Right lobe of liver (tissue), 6 donors: ENCODE measurements at regions not wholly inside any gene's neighbourhood (a gene's known extent, or its start where the extent isn't known, plus 50 kb on each side); places are given as distances from the start of the nearest gene placed in this dataset.

Experiments used
- ATAC-seq, 4 donors: fragments of 200-7000 bp; cut with Tn5 transposase; one replicate each; pipeline ENCODE4 v1.9.1; 2020; ENCODE audit warnings: mild to moderate bottlenecking in 4 of 4, moderate library complexity in 4 of 4
- DNase-seq, 3 donors: peaks; one replicate each; pipeline ENCODE4 v3.0.0-alpha.2; 2020
- H3K27ac ChIP-seq, 3 donors: fragments of 200-600 bp; one replicate each; pipeline ENCODE4 v1.8.0; 2022
- H3K27me3 ChIP-seq, 2 donors: fragments of 200-600 bp; one replicate each; pipeline ENCODE4 v1.8.0; 2022
- H3K36me3 ChIP-seq, 4 donors: fragments of 200-600 bp; sonication (generic) in 1 of 4; one replicate each; pipeline versions ENCODE4 v1.5.1 to v1.8.0; 2017 to 2022; ENCODE audit warnings: control low read depth in 1 of 4
- H3K4me1 ChIP-seq, 4 donors: fragments of 200-600 bp; sonication (generic) in 1 of 4; one replicate each; pipeline versions ENCODE4 v1.5.1 to v1.8.0; 2017 to 2022; ENCODE audit warnings: control low read depth in 1 of 4
- H3K4me3 ChIP-seq, 3 donors: fragments of 200-600 bp; one replicate each; pipeline ENCODE4 v1.8.0; 2022
- H3K9me3 ChIP-seq, 4 donors: fragments of 200-600 bp; sonication (generic) in 1 of 4; one replicate each; pipeline versions ENCODE4 v1.5.1 to v1.8.0; 2017 to 2022; ENCODE audit warnings: control low read depth in 1 of 4
- CTCF ChIP-seq, 4 donors: fragments of 200-600 bp in 3 of 4; fragments of 450-650 bp in 1 of 4; IDR thresholded peaks; one replicate each; pipeline versions ENCODE4 v1.5.1 to v1.8.0; 2016 to 2022; ENCODE audit warnings: antibody characterized with exemption in 4 of 4, mild to moderate bottlenecking in 2 of 4
- POLR2A ChIP-seq: fragments of 450-650 bp; IDR thresholded peaks from one replicate; pipeline ENCODE4 v1.6.1; 2017; ENCODE audit warnings: antibody characterized with exemption, mild to moderate bottlenecking
- WGBS: methylation state at CpG from one replicate; pipeline ENCODE4 v1.1.6; 2018; ENCODE audit warnings: low coverage, low lambda C conversion rate; ENCODE audit not compliant: insufficient coverage; ENCODE audit errors: missing lambda C conversion rate; 5-methylcytosine and 5-hydroxymethylcytosine counted together
- intact Hi-C, 2 donors: fragments of 100-400 bp; cut with DNase I; formaldehyde crosslinking; loops; one replicate each; pipeline versions ENCODE4 v1.11.2 to v1.14.1; 2022
- donor health status: DM: no; HTN: yes; CAD: no.
- donor health status: DM: no; HTN: no; CAD: no.
- donor health status: DM: no; HTN: no; CAD: no.
- donor health status: DM: no; HTN: yes; CAD: no.
- donor health status: DM: no; HTN: yes; CAD: no.

GRCh38 chr2:171253279-171253678 is 92.6 kb upstream of the TLK1 start:
- 86% methylated on average over 1 of the region's 1 CpG for WGBS
- no peaks in the 10 kb centered on the region for H3K9me3 ChIP-seq
- no peaks in the 10 kb centered on the region for H3K36me3 ChIP-seq
- ATAC-seq (no peak), DNase-seq (no peak)
- H3K4me1 ChIP-seq, result no peaks in the 10 kb centered on the region
- intact Hi-C loops, result no loop called here
- H3K4me3 ChIP-seq, result no peak overlapping the region
- H3K27ac ChIP-seq, result no peak overlapping the region
- no peaks in the 10 kb centered on the region for H3K27me3 ChIP-seq
- no peak for TF ChIP-seq POLR2A
- TF ChIP-seq CTCF (IDR thresholded peaks at IDR 0.05), result no peak

DNA sequence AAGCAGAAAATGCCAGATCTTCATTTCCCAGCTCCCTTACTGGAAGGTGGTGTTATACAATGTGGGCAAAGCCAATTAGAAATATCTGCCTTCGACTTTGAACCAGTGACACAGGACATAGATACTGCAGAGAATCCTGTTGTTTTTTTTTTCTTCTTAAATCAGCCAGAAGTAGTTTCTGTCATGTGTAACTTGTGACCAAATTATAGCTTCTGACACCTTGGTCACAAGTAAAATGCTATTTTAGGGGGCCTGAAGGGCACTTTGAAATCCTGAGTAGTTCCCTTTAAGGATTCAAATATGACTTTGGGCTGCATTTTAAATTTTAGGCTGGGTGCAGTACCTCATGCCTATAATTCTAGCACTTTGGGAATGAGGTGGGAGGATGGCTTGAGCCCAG is 89.0 kb upstream of the TLK1 start:
- H3K27ac ChIP-seq, result no peak overlapping the region
- H3K36me3 ChIP-seq, result no peaks in the 10 kb centered on the region
- no peaks in the 10 kb centered on the region for H3K4me1 ChIP-seq
- WGBS, result 57% methylated on average over 1 of the region's 1 CpG
- H3K9me3 ChIP-seq, result no peaks in the 10 kb centered on the region
- intact Hi-C loops, result no loop called here
- DNase-seq, result no peak
- TF ChIP-seq POLR2A, result no peak
- no peak for TF ChIP-seq CTCF (IDR thresholded peaks at IDR 0.05)
- no peaks in the 10 kb centered on the region for H3K27me3 ChIP-seq
- no peak for ATAC-seq
- no peak overlapping the region for H3K4me3 ChIP-seq

- no peak for TF ChIP-seq POLR2A
- no peak for TF ChIP-seq CTCF (IDR thresholded peaks at IDR 0.05)
- intact Hi-C loops, result no loop called here
- Histone ChIP-seq H3K27me3 (no peaks in the 10 kb centered on the region), H3K27ac (no peak overlapping the region), H3K4me1 (no peaks in the 10 kb centered on the region), H3K4me3 (no peak overlapping the region), H3K36me3 (no peaks in the 10 kb centered on the region), H3K9me3 (no peaks in the 10 kb centered on the region)
- ATAC-seq (peak in 1 of 4 donors; percentile 9), DNase-seq (no peak)
- WGBS, result 62% methylated on average over 8 of the region's 8 CpGs
These were observed 87.3 kb upstream of the TLK1 start for GRCh38 chr2:171247741-171248662.

GRCh38 chr2:171244970-171245782 is 84.5 kb upstream of the TLK1 start:
- H3K9me3 ChIP-seq, result no peaks in the 10 kb centered on the region
- intact Hi-C loops, result no loop called here
- TF ChIP-seq POLR2A (no peak), CTCF (IDR thresholded peaks at IDR 0.05) (peak in 1 of 4 donors; percentile 6)
- H3K4me1 ChIP-seq, result no peaks in the 10 kb centered on the region
- ATAC-seq (no peak), DNase-seq (no peak)
- H3K27ac ChIP-seq, result no peak overlapping the region
- no peaks in the 10 kb centered on the region for H3K36me3 ChIP-seq
- no peaks in the 10 kb centered on the region for H3K27me3 ChIP-seq
- WGBS, result 89% methylated on average over 1 of the region's 2 CpGs
- no peak overlapping the region for H3K4me3 ChIP-seq
